PC-3 (cell line): ENCODE measurements at regions not wholly inside any gene's neighbourhood (a gene's known extent, or its start where the extent isn't known, plus 50 kb on each side); places are given as distances from the start of the nearest gene placed in this dataset.

ENCODE experiments used
- EZH2 ChIP-seq: fragments of 300-600 bp; sonication (generic); IDR thresholded peaks from one replicate; pipeline ENCODE4 v1.6.1; 2017; ENCODE audit warnings: antibody characterized with exemption, mild to moderate bottlenecking, low read length; ENCODE audit not compliant: unreplicated experiment
- EZH2phosphoT487 ChIP-seq: fragments of 300-600 bp; sonication (generic); IDR thresholded peaks from 2 replicates; pipeline ENCODE4 v1.6.1; 2018; ENCODE audit warnings: mild to moderate bottlenecking, antibody characterized with exemption, low read length, borderline replicate concordance
- TF ChIP-seq, protein P1 (sequence below): fragments of 300-600 bp; sonication (generic); conservative IDR thresholded peaks from 2 replicates; pipeline ENCODE4 v1.5.1; 2017; ENCODE audit warnings: antibody characterized with exemption, low read depth, mild to moderate bottlenecking, low read length

DNA sequence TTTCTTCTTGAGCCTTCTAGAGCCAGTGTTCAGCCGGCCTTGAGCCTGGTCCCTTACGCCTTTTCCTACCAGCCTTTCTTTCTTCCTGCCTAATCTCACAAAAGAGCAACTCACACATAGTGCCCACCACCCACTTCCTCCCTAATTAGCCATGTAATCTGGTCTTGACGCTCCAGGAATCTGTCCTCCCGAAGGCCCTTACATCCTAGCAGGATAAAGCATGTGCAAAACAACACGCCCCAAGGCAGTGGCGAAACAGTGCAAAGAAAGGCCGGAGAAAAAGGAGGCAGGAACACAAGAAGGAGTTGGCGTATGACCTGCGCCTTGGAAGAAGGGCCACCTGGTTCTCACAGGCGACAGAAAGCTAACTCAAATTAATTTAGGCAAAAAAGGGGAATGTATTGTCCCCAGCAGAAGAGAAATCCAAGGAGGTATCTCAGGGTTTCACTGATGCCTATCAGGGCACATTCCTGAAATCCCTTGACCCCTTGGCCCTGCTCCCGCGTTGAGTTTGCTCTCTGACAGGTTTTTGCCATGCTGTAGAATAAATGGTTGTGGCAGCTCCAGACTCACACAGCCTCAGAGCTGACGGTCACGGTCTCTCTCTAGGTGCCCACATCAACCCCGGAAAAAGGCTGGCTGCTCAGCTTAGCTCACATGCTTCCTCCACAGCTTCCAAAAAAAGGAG lies 79.0 kb downstream of the ZNF281 start:
- TF ChIP-seq, protein P1, sequence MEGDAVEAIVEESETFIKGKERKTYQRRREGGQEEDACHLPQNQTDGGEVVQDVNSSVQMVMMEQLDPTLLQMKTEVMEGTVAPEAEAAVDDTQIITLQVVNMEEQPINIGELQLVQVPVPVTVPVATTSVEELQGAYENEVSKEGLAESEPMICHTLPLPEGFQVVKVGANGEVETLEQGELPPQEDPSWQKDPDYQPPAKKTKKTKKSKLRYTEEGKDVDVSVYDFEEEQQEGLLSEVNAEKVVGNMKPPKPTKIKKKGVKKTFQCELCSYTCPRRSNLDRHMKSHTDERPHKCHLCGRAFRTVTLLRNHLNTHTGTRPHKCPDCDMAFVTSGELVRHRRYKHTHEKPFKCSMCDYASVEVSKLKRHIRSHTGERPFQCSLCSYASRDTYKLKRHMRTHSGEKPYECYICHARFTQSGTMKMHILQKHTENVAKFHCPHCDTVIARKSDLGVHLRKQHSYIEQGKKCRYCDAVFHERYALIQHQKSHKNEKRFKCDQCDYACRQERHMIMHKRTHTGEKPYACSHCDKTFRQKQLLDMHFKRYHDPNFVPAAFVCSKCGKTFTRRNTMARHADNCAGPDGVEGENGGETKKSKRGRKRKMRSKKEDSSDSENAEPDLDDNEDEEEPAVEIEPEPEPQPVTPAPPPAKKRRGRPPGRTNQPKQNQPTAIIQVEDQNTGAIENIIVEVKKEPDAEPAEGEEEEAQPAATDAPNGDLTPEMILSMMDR, result no peak
- TF ChIP-seq EZH2 (no peak), EZH2phosphoT487 (no peak)
